HepG2 (cell line): ENCODE measurements at regions not wholly inside any gene's neighbourhood (a gene's known extent, or its start where the extent isn't known, plus 50 kb on each side); places are given as distances from the start of the nearest gene placed in this dataset.

Experiments used
- ATAC-seq: fragments of 200-7000 bp; cut with Tn5 transposase; 3 replicates; pipeline ENCODE4 v1.9.1; 2020; ENCODE audit warnings: mild to moderate bottlenecking, moderate library complexity
- BruUV-seq: library from RNA; stranded (reverse); fragments of 400-500 nt; replicated peaks from 2 replicates; lab custom pipeline; 2021; lab: Mats Ljungman, UMichigan
- CTCF ChIA-PET: fragments of 300-600 bp; formaldehyde crosslinking; extraction: SDS; loops from one replicate; lab custom pipeline; 2021; ENCODE audit warnings: low total read pairs, inconsistent platforms, low intra/inter-chr PET ratio; lab: Yijun Ruan, JAX
- POLR2A ChIA-PET: fragments of 350-600 bp; sonication (Branson Sonifier 250); formaldehyde crosslinking; loops from one replicate; lab custom pipeline; 2020; ENCODE audit warnings: antibody characterized with exemption, inconsistent platforms; lab: Yijun Ruan, JAX
- DNase-seq: peaks from one replicate; pipeline ENCODE4 v3.0.0-alpha.2; 2015; ENCODE audit warnings: low spot score
- FAIRE-seq: peaks from 3 replicates; lab custom pipeline; 2011; peaks lifted over from hg19 to GRCh38; lab: Jason Lieb, UNC
- H2AFZ ChIP-seq: one replicate; pipeline ENCODE4 v1.6.1; 2011; ENCODE audit warnings: low read length, inconsistent platforms
- H3K27ac ChIP-seq: fragments of 300-600 bp; 3 replicates; pipeline ENCODE4 v1.8.0; 2011; ENCODE audit warnings: mixed run types, mild to moderate bottlenecking, mixed read lengths, low read length, inconsistent platforms; ENCODE audit not compliant: insufficient read depth; ENCODE audit errors: extremely low read length
- H3K27me3 ChIP-seq, 2 experiments: fragments of 200-600 bp in 1 of 2; 2 replicates in 1 of 2; 3 replicates in 1 of 2; pipeline versions ENCODE4 v1.6.0 to v1.8.0; 2011; ENCODE audit warnings: low read length in 2 of 2, mild to moderate bottlenecking in 2 of 2, moderate library complexity in 2 of 2, inconsistent platforms in 1 of 2; ENCODE audit not compliant: insufficient read depth in 2 of 2, control insufficient read depth in 1 of 2
- H3K36me3 ChIP-seq, 2 experiments: fragments of 200-600 bp in 1 of 2; replicated peaks in 1 of 2; 2 replicates in 1 of 2; 3 replicates in 1 of 2; pipeline versions ENCODE4 v1.5.1 to v1.8.0; 2011; ENCODE audit warnings: low read length in 2 of 2, inconsistent platforms in 1 of 2; ENCODE audit not compliant: insufficient read depth in 2 of 2, control insufficient read depth in 1 of 2
- H3K4me1 ChIP-seq: 2 replicates; pipeline ENCODE4 v1.5.1; 2012; ENCODE audit warnings: low read length, inconsistent platforms; ENCODE audit not compliant: insufficient read depth
- H3K4me2 ChIP-seq: 2 replicates; pipeline ENCODE4 v1.6.0; 2011; ENCODE audit warnings: low read depth, low read length, inconsistent platforms
- H3K4me3 ChIP-seq, 3 experiments: fragments of 200-600 bp in 1 of 3; sonication (generic), shearing (Covaris generic) in 1 of 3; replicated peaks in 1 of 3; 2 replicates each; pipeline ENCODE4 v1.5.1; 2011 to 2016; ENCODE audit warnings: low read length in 3 of 3, inconsistent platforms in 2 of 3, low read depth in 2 of 3, mild to moderate bottlenecking in 2 of 3, control low read depth in 1 of 3, mixed read lengths in 1 of 3; ENCODE audit not compliant: insufficient read depth in 1 of 3
- H3K79me2 ChIP-seq: one replicate; pipeline ENCODE4 v1.6.1; 2011; ENCODE audit warnings: low read length, inconsistent platforms; ENCODE audit not compliant: insufficient read depth
- H3K9ac ChIP-seq: 2 replicates; pipeline ENCODE4 v1.6.0; 2011; ENCODE audit warnings: mild to moderate bottlenecking, low read depth, low read length, inconsistent platforms; ENCODE audit not compliant: insufficient read depth
- H3K9me3 ChIP-seq: 2 replicates; pipeline ENCODE4 v1.5.1; 2012; ENCODE audit warnings: mild to moderate bottlenecking, low read length
- H4K20me1 ChIP-seq: 2 replicates; pipeline ENCODE4 v1.6.0; 2011; ENCODE audit warnings: inconsistent platforms, mild to moderate bottlenecking, low read length, moderate library complexity; ENCODE audit not compliant: insufficient read depth
- ARNT2 ChIP-seq: sonication (generic); formaldehyde crosslinking; IDR thresholded peaks from 2 replicates; pipeline ENCODE4 v1.8.0; 2022; ENCODE audit warnings: mild to moderate bottlenecking, low read depth, missing genetic modification reagents, moderate library complexity
- BHLHE40 ChIP-seq: IDR thresholded peaks from 2 replicates; pipeline ENCODE4 v1.6.1; 2011; ENCODE audit warnings: low read length, improper control_type of control experiment
- CEBPB ChIP-seq: IDR thresholded peaks from 2 replicates; pipeline ENCODE4 v1.6.1; 2011; ENCODE audit warnings: low read depth, low read length, improper control_type of control experiment, borderline replicate concordance
- CEBPG ChIP-seq: IDR thresholded peaks from 2 replicates; pipeline ENCODE4 v1.6.1; 2016
- CREB1 ChIP-seq, 2 experiments: fragments of 450-650 bp in 1 of 2; IDR thresholded peaks; 2 replicates each; pipeline ENCODE4 v1.6.1; 2016 to 2017; ENCODE audit warnings: control low read depth in 1 of 2, mild to moderate bottlenecking in 1 of 2, missing compliant biosample characterization in 1 of 2, missing genetic modification characterization in 1 of 2
- CREM ChIP-seq, 2 experiments: sonication (generic) in 1 of 2; formaldehyde crosslinking in 1 of 2; IDR thresholded peaks; 2 replicates each; pipeline versions ENCODE4 v1.4.0 to v1.6.1; 2016 to 2020; ENCODE audit warnings: antibody characterized with exemption in 1 of 2, mild to moderate bottlenecking in 1 of 2, missing genetic modification reagents in 1 of 2
- MIER2 ChIP-seq: IDR thresholded peaks from 2 replicates; pipeline ENCODE4 v1.6.1; 2016; ENCODE audit warnings: missing biosample characterization, missing genetic modification reagents
- NR2F6 ChIP-seq, 2 experiments: IDR thresholded peaks; 2 replicates each; pipeline ENCODE4 v1.6.1; 2016; ENCODE audit warnings: antibody characterized with exemption in 1 of 2, mild to moderate bottlenecking in 1 of 2
- REST ChIP-seq, 2 experiments: IDR thresholded peaks; 2 replicates each; pipeline ENCODE4 v1.6.1; 2011 to 2012; ENCODE audit warnings: low read length in 2 of 2, borderline replicate concordance in 1 of 2, low read depth in 1 of 2, mild to moderate bottlenecking in 1 of 2, moderate library complexity in 1 of 2
- WGBS: methylation state at CpG from one replicate; pipeline ENCODE4 v1.1.6; 2017; ENCODE audit warnings: low lambda C conversion rate; 5-methylcytosine and 5-hydroxymethylcytosine counted together
- in situ Hi-C: cut with HindIII; loops from 2 replicates; pipeline ENCODE4 v1.10.0; 2017; ENCODE audit warnings: low pct_unique_long_range_greater_than_20kb; ENCODE audit not compliant: extremely low pct_ligation_motif_present
- intact Hi-C: fragments of 100-400 bp; cut with micrococcal nuclease; formaldehyde crosslinking; loops from one replicate; pipeline ENCODE4 v1.10.0; 2022; ENCODE audit not compliant: unreplicated experiment

GRCh38 chr4:152166567-152166966 is 369.3 kb downstream of the FBXW7 start:
- FAIRE-seq = no peak
- CTCF ChIA-PET = no interaction called here
- no TSS peak for BruUV-seq

More at GRCh38 chr4:152166567-152166966, 369.3 kb downstream of the FBXW7 start:
- DNase-seq (no peak), ATAC-seq (no peak)
- TF ChIP-seq CREB1 (IDR thresholded peaks at IDR 0.05) (peak; percentile 32; the same call in 1 of the 2 replicates), CREB1 (CRISPR knock-in tag; IDR thresholded peaks at IDR 0.05) (peak; percentile 46; the same call in 1 of the 2 replicates), BHLHE40 (peak; percentile 72), CEBPG (CRISPR knock-in tag) (0 out of 2 replicates have a peak, but pooled peaks have one; percentile 39), CREM (IDR thresholded peaks at IDR 0.05) (0 out of 2 replicates have a peak, but pooled peaks have one; percentile 24), CREM (CRISPR knock-in tag; IDR thresholded peaks at IDR 0.05) (no peak), CEBPB (peak; percentile 47), ARNT2 (CRISPR knock-in tag) (no peak), MIER2 (CRISPR knock-in tag) (peak; percentile 94), NR2F6 (IDR thresholded peaks at IDR 0.05) (no peak), NR2F6 (CRISPR knock-in tag; IDR thresholded peaks at IDR 0.05) (no peak), REST (IDR thresholded peaks at IDR 0.05; ENCODE audit: borderline replicate concordance in 1 of 2, low read depth in 1 of 2, low read length in 2 of 2) (peak; percentile 62 to 93)
- intact Hi-C loops = no loop called here
- H3K4me2 ChIP-seq = no peak overlapping the region
- no peaks in the 10 kb centered on the region for H3K4me1 ChIP-seq
- POLR2A ChIA-PET = no interaction called here
- in situ Hi-C loops = no loop called here
- no peak overlapping the region for H3K9ac ChIP-seq
- no peak overlapping the region for H2AFZ ChIP-seq
- no peaks in the 10 kb centered on the region for H3K79me2 ChIP-seq
- no peaks in the 10 kb centered on the region for H3K36me3 ChIP-seq
- H3K9me3 ChIP-seq = no peaks in the 10 kb centered on the region
- no peak overlapping the region for H3K27ac ChIP-seq
- no peak overlapping the region for H3K4me3 ChIP-seq
- 23% methylated on average over 6 of the region's 6 CpGs for WGBS
- H4K20me1 ChIP-seq = no peaks in the 10 kb centered on the region
- H3K27me3 ChIP-seq = 0 out of 5 replicates have a peak, but pooled peaks cover 0 to 4% of the 10 kb centered on the region in 2 experiments
